ENCODE measurements at regions not wholly inside any gene's neighbourhood (a gene's known extent, or its start where the extent isn't known, plus 50 kb on each side); places are given as distances from the start of the nearest gene placed in this dataset.

DNA sequence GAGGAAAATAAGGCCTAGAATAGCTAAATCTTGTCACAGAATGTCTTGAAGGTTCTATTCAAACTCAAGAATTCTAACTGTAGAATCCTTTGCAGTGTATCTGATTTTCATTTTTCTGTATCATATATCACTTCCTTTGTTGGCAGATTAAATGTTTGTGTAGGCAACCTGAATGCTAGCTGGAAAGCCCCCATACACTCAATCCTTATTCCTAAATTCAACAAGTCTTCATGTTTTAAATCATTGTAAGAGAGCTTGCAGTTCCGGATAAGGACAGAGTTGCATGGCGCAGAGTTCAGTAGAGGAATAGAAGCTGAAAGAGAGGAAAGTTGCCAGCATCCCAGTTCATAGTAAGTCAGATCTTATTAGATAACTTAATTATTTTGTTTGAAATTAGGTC, 242.0 kb upstream of the SEMA6D start:
- in situ Hi-C loops (cut with HindIII; ENCODE audit: low sequenced_read_pairs): no loop called here

DNA sequence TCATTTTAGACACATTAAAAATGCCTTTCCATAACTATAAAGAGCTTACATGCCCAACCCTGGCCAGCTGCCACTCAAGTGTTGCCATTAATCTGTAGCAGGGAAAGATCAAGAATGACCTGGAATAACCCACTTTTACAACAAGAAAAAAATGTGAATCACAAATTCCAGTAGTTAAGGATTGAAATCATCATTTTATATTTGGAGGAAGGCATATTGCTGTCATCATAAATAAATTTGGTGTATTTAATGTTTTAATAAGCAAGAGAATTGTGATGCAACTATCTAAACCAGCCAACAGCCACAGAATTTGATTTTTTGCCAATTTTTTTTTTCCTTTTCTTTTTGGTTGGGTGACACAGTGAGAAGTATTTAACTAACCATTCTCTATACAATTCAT, 240.0 kb upstream of the SEMA6D start:
- in situ Hi-C loops (cut with HindIII; ENCODE audit: low sequenced_read_pairs): no loop called here

DNA sequence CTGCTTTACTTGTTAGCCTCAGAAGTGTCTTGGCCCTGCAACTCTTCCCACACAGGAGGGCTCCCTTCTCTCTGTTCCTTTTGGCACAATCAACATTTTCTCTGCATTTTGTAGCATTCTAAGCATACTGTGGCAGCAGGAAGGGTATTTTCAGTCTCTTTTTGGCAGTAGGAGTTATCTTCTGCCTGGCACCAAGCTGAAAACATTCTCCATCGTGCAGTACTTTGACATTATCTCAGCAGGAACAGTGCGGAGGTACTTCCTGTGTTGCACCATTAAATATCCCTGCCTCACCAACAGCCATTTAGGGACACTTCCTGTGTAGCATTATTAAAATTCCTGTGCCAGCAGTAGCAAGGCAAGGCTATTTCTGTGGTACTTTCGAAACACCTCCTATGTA, 233.2 kb upstream of the SEMA6D start:
- in situ Hi-C loops (cut with HindIII; ENCODE audit: low sequenced_read_pairs): no loop called here

DNA sequence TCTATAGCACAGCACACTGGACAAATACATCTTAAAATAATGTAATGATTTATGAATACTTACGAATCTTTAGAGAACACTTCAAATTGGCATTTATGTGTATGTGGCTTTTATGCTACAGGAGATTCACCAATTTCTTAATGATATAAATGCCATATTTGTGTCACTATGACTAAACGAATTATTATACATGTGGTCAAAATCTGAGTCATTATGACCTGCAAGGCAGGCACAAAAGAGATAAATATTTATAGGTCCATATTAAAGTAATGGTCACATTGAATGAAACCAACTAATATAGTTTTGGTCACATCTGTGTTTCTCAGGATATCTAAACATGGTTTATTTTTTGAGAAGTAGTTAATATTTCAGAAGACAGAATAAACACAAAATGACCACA, 232.3 kb upstream of the SEMA6D start:
- in situ Hi-C loops (cut with HindIII; ENCODE audit: low sequenced_read_pairs): no loop called here

- in situ Hi-C loops (cut with HindIII; ENCODE audit: low sequenced_read_pairs): no loop called here
Observed at GRCh38 chr15:47485419-47485818, 231.9 kb upstream of the SEMA6D start.

- in situ Hi-C loops (cut with HindIII; ENCODE audit: low sequenced_read_pairs): no loop called here
Observed at GRCh38 chr15:47486040-47486439, 231.3 kb upstream of the SEMA6D start.

DNA sequence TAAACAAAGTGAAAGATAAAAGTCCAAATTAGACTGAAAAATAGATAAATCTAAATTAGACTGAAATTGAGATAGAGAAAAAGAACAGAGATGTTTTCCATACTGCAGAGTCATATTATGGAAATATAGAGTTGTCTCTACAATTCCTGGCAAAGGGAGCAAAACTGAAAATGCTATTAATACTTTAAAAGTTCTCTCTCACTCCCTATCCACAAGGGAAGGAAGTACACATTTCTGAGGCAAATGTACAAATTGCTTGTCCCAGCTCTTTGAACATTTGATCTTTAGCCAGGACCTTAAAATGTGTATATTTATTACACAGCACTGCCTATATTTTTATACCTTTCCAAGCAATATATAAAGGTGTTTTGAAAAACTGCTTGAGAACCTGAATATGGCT, 225.1 kb upstream of the SEMA6D start:
- in situ Hi-C loops (cut with HindIII; ENCODE audit: low sequenced_read_pairs): no loop called here

DNA sequence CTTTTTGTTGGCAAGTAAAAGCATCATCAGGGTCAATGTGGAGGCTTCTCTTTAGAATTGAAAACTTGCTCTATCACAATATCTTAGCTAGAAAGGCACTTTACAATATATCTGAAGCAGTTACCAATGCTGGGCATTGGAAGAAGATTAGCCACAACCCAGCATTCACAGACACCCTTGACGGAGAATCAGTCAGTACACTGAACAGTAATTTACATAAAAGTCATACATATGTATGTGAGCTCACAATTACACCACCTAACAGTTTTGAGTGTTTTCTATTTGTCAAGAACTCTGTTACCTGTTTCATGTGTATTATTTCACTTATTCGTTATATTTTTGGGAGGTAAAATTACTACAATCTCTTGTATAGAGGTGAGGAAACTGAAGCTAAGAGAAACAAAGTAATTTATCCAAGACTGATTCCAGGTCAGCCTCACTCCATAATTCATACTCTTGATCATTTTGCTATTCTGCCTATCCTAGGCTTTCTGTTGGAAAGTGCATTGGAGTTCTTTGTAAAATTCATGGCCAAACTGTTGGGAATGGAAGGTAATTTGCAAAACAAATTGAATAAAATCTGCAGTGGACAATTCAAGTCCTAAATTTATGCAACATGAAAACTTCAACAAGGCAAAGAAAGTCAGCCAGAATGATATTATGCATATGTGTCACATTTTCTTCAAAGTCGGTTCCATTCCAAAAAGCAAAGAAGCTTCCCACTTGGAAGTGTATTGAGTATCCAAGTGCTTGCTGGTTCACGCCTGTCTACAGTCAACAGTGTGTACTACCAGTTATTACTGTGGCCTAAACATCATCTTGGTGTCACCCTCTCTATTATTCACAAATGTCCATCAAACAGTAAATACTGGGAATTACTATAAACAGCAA, 223.7 kb upstream of the SEMA6D start:
- in situ Hi-C loops (cut with HindIII; ENCODE audit: low sequenced_read_pairs): no loop called here

GRCh38 chr15:47496343-47497185, 220.7 kb upstream of the SEMA6D start:
- in situ Hi-C loops (cut with HindIII; ENCODE audit: low sequenced_read_pairs): no loop called here

- in situ Hi-C loops (cut with HindIII; ENCODE audit: low sequenced_read_pairs): no loop called here
Observed at GRCh38 chr15:47500842-47501241, 216.5 kb upstream of the SEMA6D start.

GRCh38 chr15:47502041-47502440, 215.3 kb upstream of the SEMA6D start:
- in situ Hi-C loops (cut with HindIII; ENCODE audit: low sequenced_read_pairs): no loop called here

DNA sequence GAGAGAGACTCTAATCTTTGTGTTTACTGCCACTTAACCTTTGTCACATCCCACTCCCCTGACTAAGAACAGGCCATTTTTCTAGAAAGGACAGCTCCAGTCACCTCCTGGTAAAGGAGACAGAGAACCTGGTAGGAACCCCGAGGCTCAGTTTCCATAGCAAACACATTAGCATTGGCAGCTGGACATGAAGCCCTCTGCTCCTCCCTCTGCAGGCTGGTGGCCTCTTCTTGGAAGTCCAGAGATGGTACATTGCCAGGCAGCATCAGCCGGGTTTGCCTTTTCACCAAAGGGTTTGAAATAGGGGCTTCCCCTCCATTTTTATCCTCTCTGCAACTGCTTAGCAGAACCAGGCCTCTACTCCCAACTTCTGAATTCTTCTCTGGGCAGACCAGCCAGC, 213.4 kb upstream of the SEMA6D start:
- in situ Hi-C loops (cut with HindIII; ENCODE audit: low sequenced_read_pairs): no loop called here

DNA sequence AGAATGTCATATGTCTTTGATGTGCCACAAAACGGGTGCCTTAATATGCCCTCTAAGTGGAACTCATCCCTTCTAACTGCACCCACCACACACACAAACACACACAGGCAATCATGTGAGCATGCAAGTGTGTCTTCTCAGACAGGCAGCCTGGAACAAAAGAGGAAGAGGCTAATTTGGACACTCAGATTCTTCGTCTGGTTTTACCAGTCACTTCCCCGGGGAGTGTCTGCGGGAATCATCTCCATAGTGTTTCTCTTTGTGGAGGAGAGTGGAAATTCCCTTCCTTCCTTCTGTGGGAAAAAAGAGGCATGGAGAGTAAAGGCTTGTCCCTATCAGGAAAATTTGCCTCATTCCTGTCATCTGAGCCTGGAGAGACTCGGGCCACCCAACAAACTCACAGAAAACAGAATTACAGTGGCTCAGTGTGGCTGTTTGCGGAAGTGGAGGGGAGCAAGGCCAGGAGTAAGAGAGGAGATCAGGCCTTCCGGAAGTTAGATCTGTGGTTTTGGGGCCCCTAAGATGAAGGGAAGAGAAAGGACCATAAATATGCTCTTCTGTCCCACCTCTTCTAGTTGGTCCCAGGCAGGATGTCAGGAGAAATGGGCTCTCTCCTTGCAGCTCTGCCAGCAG, 212.6 kb upstream of the SEMA6D start:
- in situ Hi-C loops (cut with HindIII; ENCODE audit: low sequenced_read_pairs): no loop called here

DNA sequence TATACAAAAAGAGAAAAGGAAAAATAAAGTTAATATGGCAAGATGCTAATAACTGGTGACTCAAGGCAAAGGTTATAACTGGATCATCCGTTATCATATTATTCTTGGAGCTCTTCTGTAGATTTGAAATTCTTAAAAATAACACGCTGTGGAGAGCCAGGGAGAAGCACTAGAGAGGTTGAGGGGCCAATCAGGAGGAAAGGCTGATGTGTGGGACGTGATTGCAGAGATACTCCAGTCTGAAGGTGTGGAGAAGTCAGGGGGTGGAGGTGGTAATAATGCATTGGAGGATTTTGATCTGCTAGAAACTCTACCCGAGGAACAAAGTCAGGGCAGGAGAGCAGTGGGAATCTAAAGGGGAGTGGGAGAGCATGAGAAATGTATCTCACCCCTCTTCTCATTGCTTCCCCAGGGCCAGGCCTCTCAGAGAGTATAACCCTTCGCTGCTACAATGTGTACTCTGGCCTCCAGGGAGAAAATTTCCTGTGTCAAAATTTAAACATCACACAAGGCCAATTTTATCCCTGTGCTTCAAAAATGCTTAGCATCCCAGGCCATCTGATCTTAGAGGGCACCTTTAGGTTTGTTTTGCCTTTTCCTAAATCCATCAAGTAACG, 211.5 kb upstream of the SEMA6D start:
- in situ Hi-C loops (cut with HindIII; ENCODE audit: low sequenced_read_pairs): no loop called here

GRCh38 chr15:47506329-47507100, 210.8 kb upstream of the SEMA6D start:
- in situ Hi-C loops (cut with HindIII; ENCODE audit: low sequenced_read_pairs): no loop called here

DNA sequence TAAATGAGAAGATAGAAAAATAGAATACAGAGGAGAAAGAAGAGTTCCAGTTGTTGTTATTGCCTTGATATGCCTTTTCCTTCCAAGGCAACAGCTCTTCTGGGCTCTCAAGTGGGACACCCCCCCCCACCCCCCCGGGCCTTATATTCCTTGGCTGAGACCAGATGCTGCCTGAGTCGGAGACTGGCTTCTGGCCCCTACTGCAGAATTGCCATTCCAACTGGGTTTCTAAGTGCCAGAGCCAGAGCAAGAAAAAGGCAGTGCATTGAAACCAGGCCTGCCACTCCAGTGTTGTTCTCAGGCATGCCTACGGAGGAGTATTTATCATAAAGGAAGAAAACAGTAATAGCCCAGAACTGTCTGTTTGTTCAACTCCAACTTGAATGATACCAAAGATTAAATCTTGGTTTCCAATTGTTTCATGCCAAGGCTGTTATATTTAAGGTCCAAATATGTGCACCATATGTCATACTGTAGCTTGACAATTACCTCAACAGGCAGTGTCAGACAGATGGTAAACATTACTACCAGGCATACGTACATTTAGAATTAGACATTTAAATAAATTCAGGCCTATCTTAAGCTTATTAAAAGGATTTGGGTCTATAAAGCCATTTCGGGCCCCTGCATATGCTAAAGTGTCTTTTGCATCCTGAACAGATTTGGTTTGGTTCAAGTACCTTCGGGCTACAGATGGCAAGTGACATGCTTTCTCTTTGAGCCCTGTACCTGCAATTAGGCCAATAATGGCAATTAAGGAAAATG, 209.9 kb upstream of the SEMA6D start:
- in situ Hi-C loops (cut with HindIII; ENCODE audit: low sequenced_read_pairs): no loop called here

DNA sequence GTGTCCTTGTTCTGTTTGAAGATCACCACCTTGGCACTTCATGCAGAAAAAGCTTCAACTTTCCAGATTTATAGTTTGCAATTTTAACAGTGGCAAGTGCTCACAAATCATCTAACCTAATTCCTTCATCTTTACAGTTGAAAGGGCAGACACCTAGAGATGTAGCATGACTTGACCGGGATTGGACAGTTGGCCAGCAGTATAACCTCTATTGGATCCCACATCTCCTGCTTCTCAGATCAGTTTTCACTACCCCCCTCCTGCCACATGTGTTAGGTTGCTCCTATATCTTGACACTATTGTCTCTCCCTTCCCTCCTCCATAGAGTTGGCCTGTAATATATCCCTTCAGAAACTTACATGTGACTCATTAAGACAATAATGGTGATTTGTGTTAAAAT, 206.0 kb upstream of the SEMA6D start:
- in situ Hi-C loops (cut with HindIII; ENCODE audit: low sequenced_read_pairs): no loop called here

DNA sequence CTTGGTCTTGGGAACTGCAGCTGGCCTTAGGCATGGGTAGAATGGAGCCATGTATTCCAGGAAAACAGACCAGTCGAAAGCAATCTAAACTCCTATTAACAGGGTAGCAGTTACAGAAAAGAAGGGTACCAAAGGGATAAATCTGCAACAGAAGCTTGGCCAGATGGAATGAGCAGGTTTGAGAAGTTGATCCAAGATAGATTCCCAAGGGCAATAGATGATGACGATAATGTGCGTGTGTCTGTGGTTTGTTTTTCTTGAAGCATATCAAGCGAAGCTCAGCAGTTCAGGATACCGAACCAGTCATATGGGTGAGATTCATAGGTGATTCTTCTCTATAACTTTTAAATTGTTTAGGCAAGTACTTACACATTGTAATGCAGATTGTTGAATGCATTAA, 203.8 kb upstream of the SEMA6D start:
- in situ Hi-C loops (cut with HindIII; ENCODE audit: low sequenced_read_pairs): no loop called here

DNA sequence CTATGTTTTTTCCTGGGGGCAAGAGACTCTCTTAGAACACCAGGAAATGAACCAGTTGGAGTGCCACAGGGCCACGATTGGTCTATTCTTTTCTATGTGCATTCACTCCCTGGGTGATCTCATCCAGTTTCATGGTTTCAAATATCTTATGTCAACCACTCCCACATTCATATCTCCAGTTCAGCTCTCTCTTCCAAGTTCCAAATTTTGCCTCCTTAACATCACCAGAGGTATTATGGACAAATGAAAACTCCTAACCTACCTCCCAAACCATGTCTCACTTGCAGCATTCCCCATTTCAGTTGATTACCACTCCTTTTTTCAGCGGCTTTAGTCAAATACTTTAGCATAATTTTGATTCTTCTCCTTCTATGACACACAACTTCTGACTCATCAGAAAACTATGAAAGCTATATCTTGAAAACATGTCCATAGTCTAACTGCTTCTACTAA, 203.1 kb upstream of the SEMA6D start:
- in situ Hi-C loops (cut with HindIII; ENCODE audit: low sequenced_read_pairs): no loop called here

- in situ Hi-C loops (cut with HindIII; ENCODE audit: low sequenced_read_pairs): no loop called here
Observed at GRCh38 chr15:47516558-47516957, 200.7 kb upstream of the SEMA6D start.

Data from DLD1 (cell line).